T1000 (cell line): ENCODE measurements at regions not wholly inside any gene's neighbourhood (a gene's known extent, or its start where the extent isn't known, plus 50 kb on each side); places are given as distances from the start of the nearest gene placed in this dataset.
"Not testable (repeated sequence)": the region's sequence is repeated elsewhere in the genome, so short reads cannot be mapped to it uniquely, and the experiment has no call there.

Experiments
- DNase-seq: peaks from one replicate; lab custom pipeline; 2025; ENCODE audit warnings: mixed read lengths; lab: John Stamatoyannopoulos, UW

GRCh38 chr12:85425926-85426325 lies 145.9 kb downstream of the ALX1 start:
- no peak for DNase-seq

DNA sequence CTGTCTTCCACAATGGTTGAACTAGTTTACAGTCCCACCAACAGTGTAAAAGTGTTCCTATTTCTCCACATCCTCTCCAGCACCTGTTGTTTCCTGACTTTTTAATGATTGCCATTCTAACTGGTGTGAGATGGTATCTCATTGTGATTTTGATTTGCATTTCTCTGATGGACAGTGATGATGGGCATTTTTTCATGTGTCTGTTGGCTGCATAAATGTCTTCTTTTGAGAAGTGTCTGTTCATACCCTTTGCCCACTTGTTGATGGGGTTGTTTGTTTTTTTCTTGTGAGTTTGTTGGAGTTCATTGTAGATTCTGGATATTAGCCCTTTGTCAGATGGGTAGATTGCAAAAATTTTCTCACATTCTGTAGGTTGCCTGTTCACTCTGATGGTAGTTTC lies 153.1 kb downstream of the ALX1 start:
- DNase-seq, result not testable (repeated sequence)

DNA sequence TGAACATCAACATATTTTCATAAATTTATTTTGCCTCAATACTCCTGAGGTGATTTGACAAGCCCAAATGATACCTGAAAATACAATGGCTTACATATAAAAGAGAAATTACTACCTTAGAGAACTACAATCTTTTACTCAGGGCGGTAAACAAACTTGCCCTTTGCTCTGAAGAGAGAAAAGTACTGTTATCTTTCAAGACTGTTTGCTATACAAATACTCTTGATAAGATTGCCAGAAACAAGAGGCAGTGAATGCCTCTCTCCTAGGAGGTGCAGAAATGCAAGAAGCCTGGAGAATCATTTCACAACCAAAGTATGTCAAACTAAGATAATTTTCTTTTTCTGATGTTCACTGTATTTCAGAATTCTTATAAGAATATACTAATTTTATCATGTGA lies 160.3 kb downstream of the ALX1 start:
- DNase-seq, result no peak

DNA sequence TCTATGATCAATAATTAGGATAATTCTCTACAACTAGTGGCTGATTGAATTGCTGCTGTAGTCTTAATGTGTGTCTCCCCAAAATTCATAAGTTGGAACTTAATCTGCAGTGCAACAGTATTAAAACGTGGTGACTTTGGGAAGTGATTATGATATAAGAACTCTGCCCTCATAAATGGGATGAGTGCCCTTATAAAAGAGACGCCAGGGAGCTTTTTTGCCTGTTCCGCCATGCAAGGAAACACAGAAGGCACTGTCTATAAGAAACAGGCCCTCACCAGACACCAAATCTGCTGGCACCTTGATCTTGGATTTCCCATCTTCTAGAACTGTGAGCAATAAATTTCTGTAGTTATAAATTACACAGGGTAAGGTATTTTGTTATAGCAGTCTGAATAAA lies 161.0 kb downstream of the ALX1 start:
- DNase-seq, result no peak

DNA sequence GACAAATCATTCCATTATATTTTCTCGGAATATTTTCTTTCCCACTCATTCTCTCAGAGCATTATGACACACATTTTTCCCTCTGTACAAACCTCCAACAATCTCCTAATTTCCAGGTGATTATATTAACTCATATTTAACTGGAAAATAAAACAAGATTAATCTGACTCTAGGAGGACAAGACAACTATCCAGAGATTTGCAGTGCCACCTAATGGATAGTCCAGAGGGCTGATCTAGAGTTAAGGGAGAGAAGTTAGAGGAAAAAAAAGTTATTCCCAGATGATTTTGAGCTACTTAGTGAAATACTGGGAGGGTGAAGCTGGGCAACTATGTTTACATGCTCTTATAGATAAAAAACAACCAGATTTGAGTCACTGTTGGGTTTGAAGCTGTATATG lies 161.7 kb downstream of the ALX1 start:
- no peak for DNase-seq

DNA sequence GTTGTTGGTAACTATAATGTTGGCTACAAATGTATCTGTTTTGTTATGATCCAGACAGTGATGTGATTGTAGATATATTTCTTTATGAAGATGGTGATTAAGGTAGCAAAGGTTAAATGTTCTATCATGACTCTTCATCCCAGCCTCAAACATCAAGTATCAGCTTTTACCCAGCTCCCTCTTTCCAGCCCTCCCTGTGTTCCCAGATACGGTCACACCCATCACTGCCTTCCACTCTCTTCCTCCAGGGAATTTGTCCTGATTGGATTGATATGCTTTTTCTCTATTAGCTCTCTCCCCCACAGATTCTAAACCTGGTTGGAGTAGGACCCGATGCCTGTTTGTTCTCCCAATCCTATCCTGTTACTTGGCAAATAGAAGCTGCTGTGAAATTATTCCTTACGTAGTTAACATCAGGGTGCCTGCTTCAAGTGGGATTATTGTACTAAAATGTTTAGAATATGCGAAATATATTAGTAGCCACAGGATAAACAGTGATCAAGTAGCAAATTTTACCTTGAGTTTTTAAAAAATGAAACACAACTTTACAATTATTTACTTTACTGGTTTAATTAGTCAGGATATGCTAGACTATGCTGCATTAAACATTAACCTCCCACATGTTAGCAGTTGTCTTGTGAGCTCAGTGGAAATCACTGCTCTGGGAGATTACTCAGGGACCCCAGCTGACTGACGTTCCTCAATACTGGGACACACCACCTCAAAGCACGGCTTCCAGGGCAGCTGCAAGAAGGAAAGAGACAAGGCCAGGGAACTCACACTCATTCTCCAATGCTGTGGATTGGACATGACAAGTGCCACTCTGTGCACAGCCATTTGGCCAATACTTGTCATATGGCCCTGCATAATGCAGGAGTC lies 165.3 kb downstream of the ALX1 start:
- no peak for DNase-seq

- DNase-seq, result no peak
These were observed 168.0 kb downstream of the ALX1 start for GRCh38 chr12:85448031-85448430.

- no peak for DNase-seq
These were observed 168.6 kb downstream of the ALX1 start for GRCh38 chr12:85448548-85449139.

DNA sequence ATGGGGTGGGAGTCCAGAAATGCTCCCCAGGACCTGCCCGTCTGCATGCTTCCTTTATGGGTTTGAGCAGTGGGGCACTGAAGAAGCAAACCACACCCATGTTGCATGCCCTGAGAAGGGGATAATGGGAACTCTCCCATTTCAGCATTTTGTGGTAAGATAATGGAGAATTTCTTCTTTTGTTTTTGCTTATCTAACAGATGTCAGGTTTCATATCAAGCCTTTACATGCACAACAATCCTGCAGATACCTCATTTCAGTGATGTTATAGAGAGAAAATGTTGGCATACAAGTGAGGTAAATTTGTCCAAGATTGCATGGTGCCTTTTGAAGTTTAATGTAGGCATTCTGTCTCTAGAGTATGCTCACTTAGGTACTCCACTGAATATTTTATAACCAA lies 177.0 kb downstream of the ALX1 start:
- no peak for DNase-seq

DNA sequence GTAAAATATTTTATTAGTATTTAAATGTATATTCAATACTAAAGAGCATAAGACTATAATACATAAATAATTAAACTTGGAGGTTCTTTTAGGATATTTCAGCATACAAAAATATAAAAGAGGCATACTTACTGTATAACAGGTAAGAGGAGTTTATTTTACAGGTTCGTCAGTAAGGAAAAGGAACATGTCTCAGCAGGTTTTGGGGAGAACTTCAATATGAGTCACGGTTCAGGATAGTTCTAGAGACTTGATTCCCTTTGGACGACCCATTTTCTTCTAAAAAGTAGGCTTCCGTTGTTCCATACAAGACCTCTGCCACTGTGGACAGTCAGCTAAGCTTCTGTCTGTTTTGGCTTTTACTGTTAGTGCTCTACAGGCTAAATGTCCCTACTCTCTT lies 181.1 kb downstream of the ALX1 start:
- no peak for DNase-seq

- no peak for DNase-seq
These were observed 182.9 kb downstream of the ALX1 start for GRCh38 chr12:85462888-85463287.

DNA sequence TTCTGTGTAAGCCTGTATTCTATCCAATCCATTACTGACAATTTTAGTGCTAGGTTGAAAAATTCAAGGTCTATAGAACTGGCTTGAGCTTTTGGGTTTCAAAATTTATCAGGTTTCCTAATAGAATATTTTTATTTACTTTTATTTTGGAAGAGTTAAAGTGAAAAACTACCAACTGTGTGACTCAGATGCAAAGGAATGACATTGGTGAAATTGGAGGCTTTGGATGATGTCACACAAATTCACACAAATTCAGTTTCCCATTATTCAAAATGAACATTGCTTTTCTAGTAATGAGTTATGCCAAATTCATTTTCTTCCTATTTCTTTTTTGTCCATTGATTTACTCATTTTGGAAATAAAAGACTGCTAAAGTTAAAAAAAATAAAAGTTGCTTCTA lies 186.9 kb downstream of the ALX1 start:
- DNase-seq, result no peak

- DNase-seq, result peak; percentile 3
These were observed 188.5 kb downstream of the ALX1 start for GRCh38 chr12:85468356-85469157.

DNA sequence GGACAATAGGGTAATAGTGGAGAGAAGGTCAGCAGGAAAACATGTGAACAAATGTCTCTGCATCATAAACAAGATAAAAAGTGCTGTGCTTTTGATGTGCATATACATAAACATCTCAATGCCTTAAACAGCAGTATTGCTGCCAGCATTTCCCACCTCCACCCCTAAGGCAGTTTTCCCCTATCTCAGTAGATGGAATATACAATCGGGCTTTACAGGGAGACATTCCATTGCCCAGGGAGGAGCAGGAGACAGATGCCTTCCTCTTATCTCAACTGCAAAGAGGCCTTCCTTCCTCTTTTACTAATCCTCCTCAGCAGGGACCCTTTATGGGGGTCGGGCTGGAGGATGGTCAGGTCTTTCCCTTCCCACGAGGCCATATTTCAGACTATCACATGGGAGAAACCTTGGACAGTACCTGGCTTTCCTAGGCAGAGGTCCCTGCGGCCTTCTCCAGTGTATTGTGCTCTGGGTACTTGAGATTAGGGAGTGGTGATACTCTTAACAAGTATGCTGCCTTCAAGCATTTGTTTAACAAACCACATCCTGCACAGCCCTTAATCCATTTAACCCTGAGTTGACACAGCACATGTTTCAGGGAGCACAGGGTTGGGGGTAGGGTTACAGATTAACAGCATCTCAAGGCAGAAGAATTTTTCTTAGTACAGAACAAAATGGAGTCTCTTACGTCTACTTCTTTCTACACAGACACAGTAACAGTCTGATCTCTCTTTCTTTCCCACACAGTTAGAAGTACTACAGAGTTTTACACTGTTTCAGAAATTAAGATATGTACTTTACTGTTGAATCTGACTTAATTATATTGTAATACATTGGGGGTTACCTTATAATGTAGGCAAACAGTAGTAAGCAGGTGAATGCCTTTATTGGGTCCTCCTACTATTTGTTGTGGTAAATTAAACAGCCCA lies 189.4 kb downstream of the ALX1 start:
- DNase-seq, result peak; percentile 1

DNA sequence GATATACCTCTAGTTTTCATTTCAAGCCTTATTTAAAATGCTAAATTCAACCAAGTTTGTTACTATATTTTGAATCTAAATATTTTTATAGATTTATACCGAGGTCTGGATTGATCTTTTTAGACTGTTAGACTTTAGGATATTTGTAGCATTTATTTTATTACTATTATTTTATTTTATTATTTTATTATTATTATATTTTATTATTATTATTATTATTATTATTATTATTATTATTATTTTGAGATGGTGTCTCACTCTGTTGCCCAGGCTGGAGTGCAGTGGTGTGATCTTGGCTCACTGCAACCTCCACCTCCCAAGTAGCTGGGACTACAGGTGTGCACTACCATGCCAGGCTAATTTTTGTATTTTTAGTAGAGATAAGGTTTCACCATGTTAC lies 195.3 kb downstream of the ALX1 start:
- not testable (repeated sequence) for DNase-seq

GRCh38 chr12:85476756-85477155 lies 196.7 kb downstream of the ALX1 start:
- no peak for DNase-seq

- no peak for DNase-seq
These were observed 204.4 kb downstream of the ALX1 start for GRCh38 chr12:85484387-85484786.

DNA sequence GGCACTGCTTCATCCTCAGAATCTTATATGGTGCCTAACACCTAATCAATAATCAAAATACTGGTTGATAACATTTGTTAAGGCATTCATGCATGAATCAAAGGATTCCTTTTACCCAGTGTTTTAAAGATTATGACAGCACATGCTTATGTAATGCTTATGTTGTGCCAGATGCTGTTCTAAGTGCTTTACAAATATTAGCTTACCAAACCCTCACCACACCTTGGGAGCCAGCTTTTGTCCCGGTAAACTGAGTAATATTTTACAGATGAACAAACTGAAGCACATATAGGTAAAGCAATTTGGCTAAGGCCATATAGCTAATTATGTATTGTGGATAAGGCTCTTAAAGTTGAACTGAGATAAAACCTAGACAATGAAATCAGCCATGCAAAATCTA lies 209.2 kb downstream of the ALX1 start:
- no peak for DNase-seq

- no peak for DNase-seq
These were observed 224.1 kb downstream of the ALX1 start for GRCh38 chr12:85504164-85504563.

DNA sequence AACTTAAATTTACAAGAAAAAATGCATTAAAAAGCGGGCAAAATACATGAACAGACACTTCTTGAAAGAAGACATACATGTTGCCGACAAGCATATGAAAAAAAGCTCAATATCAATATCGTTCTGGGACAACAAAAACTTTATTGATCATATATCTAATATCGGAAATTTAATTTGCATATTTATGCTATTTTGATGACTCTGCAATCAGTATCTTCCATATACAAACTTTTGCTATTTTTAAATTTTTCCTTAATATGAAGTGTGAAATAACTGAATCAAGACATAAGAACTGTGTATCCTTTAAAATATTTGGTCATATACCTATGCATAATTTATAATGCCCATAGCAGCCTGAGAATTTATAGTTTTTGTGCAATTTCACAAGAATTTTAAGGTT lies 224.6 kb downstream of the ALX1 start:
- no peak for DNase-seq

DNA sequence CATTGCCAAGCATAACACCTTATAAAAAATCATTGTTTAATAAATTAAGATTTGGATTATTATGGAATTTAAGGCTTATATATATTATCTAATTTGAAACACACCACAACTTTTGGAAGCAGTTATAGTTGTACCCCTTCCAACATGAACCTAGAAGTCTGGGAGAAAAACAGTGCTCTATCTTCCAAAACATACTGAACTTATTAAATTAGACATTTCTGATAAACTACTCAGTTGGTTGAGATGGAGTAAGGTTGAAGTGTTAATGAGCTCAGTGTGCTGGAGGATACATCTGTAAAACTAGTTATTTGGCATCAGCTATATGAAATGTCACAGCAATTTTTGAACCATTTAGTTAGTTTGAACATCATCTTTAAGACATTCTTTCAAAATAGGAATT lies 227.4 kb downstream of the ALX1 start:
- DNase-seq, result no peak
